Pancreas (tissue), 10 donors: ENCODE measurements at regions not wholly inside any gene's neighbourhood (a gene's known extent, or its start where the extent isn't known, plus 50 kb on each side); places are given as distances from the start of the nearest gene placed in this dataset.

Source experiments
- ATAC-seq, 4 donors: fragments of 200-7000 bp; cut with Tn5 transposase; one replicate each; pipeline versions ENCODE4 v1.8.0 to v1.9.1; 2020; ENCODE audit warnings: mild to moderate bottlenecking in 4 of 4, moderate library complexity in 4 of 4
- DNase-seq, 6 donors: peaks; one replicate each; pipeline ENCODE4 v3.0.0-alpha.2; 2020
- FAIRE-seq: peaks from 2 replicates; lab custom pipeline; 2012; peaks lifted over from hg19 to GRCh38; lab: Jason Lieb, UNC
- H3K27ac ChIP-seq, 4 donors: fragments of 200-600 bp; sonication (generic); 1 replicate in 3 of 4; 2 replicates in 1 of 4; pipeline versions ENCODE4 v1.5.0 to v1.8.0; 2020
- H3K27me3 ChIP-seq, 4 donors: fragments of 200-600 bp; one replicate each; pipeline ENCODE4 v1.8.0; 2021
- H3K36me3 ChIP-seq, 3 donors: fragments of 200-600 bp; sonication (generic) in 1 of 3; one replicate each; pipeline versions ENCODE4 v1.5.0 to v1.8.0; 2020 to 2021
- H3K4me1 ChIP-seq, 3 donors: fragments of 200-600 bp; one replicate each; pipeline ENCODE4 v1.8.0; 2021
- H3K4me3 ChIP-seq, 4 donors: fragments of 200-600 bp; sonication (generic) in 2 of 4; one replicate each; pipeline versions ENCODE4 v1.5.0 to v1.8.0; 2020 to 2021
- H3K9me3 ChIP-seq, 4 donors: fragments of 200-600 bp; one replicate each; pipeline ENCODE4 v1.8.0; 2021
- WGBS, 2 donors: extraction: QIAGEN DNeasy Blood & Tissue Kit; methylation state at CpG; one replicate each; pipeline ENCODE4 v1.1.7; 2013; 5-methylcytosine and 5-hydroxymethylcytosine counted together
- intact Hi-C, 3 donors: fragments of 100-400 bp; cut with DNase I; formaldehyde crosslinking; loops; one replicate each; pipeline versions ENCODE4 v1.11.1 to v1.14.2; 2022
- TF ChIP-seq, protein P1 (sequence below), 4 donors: fragments of 200-600 bp; sonication (generic) in 3 of 4; IDR thresholded peaks; one replicate each; pipeline versions ENCODE4 v1.5.0 to v1.8.0; 2021; ENCODE audit warnings: antibody characterized with exemption in 4 of 4
- donor health status: healthy with polysubstance abuse.
- donor health status: DM: no; HTN: no; CAD: no; lungs with moderate emphysema.
- donor health status: DM: no; HTN: no; CAD: no.
- donor health status: control.
- donor health status: control.
- donor health status: Bipolar disorder and iron deficiency.
- donor health status: DM: yes; HTN: yes; CAD: no.
- donor health status: DM: no; HTN: no; CAD: no.
- donor health status: DM: no; HTN: no; CAD: no.
- donor health status: DM: yes; HTN: yes; CAD: no.

DNA sequence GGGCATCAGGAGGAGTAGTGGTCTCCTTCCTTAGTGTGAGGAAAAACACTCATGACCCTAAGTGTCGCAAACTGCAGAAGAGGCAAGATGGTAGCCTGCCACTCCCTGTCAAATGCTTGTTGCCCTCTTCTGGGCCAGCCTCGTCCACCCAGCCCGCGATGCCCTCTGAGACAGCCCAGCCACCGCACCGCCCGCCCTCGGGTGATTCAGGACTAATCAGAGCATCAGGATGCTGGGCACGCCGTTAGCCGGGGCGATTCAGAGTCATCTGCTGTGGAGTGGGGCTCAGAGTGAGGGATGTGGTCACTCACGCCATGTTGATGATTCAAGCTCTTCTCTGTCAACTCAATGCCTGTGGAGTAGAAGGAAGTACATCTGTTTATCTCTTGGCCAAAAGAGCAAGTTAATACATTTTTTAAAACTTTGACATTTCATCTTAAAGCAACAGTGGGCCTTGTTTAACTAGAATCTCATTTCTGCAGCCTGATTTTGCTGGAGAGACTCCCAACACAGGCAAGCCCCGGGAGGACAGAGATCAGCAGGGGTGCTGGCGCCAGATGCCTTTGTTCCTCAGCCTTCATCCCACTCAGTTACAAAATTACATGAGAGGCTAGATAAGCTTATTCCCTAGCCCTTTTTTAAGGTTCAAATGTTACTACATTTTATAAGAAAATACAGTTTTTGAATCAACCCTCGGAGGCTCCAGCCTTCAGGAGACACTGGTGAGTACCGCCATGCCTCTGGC, 79.0 kb downstream of the TMEM18 start:
- 84 to 90% methylated on average over 17 of the region's 17 CpGs for WGBS, 2 donors
- DNase-seq (peak in 1 of 6 donors; percentile 27), FAIRE-seq (no peak), ATAC-seq (no peak)
- Histone ChIP-seq H3K27me3 (no peaks in the 10 kb centered on the region), H3K4me1 (no peaks in the 10 kb centered on the region), H3K27ac (no peak overlapping the region), H3K4me3 (no peak overlapping the region), H3K36me3 (no peaks in the 10 kb centered on the region), H3K9me3 (no peaks in the 10 kb centered on the region)
- TF ChIP-seq, protein P1, sequence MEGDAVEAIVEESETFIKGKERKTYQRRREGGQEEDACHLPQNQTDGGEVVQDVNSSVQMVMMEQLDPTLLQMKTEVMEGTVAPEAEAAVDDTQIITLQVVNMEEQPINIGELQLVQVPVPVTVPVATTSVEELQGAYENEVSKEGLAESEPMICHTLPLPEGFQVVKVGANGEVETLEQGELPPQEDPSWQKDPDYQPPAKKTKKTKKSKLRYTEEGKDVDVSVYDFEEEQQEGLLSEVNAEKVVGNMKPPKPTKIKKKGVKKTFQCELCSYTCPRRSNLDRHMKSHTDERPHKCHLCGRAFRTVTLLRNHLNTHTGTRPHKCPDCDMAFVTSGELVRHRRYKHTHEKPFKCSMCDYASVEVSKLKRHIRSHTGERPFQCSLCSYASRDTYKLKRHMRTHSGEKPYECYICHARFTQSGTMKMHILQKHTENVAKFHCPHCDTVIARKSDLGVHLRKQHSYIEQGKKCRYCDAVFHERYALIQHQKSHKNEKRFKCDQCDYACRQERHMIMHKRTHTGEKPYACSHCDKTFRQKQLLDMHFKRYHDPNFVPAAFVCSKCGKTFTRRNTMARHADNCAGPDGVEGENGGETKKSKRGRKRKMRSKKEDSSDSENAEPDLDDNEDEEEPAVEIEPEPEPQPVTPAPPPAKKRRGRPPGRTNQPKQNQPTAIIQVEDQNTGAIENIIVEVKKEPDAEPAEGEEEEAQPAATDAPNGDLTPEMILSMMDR (IDR thresholded peaks at IDR 0.05) = no peak
- intact Hi-C loops = no loop called here

DNA sequence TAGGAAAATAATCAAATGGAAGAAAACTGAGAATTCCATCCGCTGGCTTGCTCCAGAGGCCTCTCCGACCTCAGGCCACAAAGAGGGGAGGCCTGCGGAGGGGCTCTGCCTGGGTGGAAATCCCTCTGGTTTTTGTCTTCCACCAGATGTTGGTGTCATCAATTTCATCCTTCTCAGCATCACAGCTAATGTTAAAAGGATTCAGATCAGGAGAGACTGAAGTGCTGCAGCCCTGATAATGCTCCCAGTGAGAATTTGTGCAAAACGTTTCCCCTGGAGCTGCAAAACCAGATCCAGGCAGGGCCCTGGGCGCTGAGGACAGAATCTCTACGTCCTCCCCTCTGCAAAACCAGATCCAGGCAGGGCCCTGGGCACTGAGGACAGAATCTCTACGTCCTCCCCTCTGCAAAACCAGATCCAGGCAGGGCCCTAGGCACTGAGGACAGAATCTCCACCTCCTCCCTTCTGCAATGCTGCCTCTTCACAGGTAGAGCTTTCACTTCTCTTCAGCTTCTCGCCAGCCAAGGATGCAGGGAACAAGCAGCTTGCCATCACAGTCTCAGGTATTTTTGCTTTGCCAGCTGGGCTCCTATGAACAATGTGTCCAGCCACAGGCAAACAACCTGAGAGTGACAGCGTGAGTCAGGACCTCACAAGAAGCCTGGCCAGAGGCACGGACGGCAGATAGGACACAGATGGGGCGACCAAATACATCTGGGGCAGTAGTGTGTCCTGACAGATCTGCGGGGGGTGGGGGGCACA, 81.2 kb downstream of the TMEM18 start:
- TF ChIP-seq, protein P1 (IDR thresholded peaks at IDR 0.05) = no peak
- Histone ChIP-seq H3K36me3 (no peaks in the 10 kb centered on the region), H3K27ac (no peak overlapping the region), H3K27me3 (no peaks in the 10 kb centered on the region), H3K9me3 (no peaks in the 10 kb centered on the region), H3K4me1 (no peaks in the 10 kb centered on the region), H3K4me3 (no peak overlapping the region)
- DNase-seq (no peak), ATAC-seq (no peak), FAIRE-seq (no peak)
- intact Hi-C loops = no loop called here
- 60 to 64% methylated on average over 13 of the region's 13 CpGs for WGBS, 2 donors

DNA sequence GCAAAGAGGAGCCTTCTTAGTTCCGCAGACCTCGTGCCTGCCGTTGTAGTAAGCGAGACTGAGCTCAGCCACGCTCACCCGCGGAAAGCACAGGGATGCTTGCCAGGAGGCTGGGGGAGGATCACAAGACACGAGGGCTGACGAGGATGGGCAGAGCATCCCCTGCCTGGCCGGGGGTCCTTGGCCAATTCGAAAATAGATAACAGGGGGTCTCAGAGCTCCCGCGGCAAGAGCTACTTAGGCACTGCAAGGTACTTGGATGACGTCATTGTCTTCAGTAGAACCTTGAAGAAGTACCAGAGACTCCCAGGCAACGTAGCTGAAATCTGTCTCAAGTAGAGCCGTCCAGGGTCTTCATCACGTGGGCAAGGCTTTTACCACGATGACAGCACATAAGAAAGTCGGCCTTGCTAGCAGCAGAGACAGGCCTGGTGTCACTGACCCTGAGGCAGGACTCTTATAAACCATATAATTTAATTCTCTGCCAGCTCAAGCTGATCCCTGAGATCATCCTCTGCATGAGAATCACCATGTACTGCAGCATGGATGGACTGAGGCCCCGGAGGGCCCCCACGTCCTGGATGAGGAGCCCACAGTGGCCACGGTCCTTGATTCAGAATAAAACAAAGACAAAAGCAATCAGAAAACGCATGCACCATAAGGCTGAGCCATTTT, 81.9 kb downstream of the TMEM18 start:
- H3K27me3 ChIP-seq = no peaks in the 10 kb centered on the region
- H3K4me1 ChIP-seq = no peaks in the 10 kb centered on the region
- no peak for FAIRE-seq
- H3K4me3 ChIP-seq = no peak overlapping the region
- TF ChIP-seq, protein P1 (IDR thresholded peaks at IDR 0.05) = no peak
- WGBS, 2 donors = 69 to 75% methylated on average over 23 of the region's 23 CpGs
- no peak for ATAC-seq
- no peak for DNase-seq
- intact Hi-C loops = no loop called here
- H3K27ac ChIP-seq = no peak overlapping the region
- H3K9me3 ChIP-seq = no peaks in the 10 kb centered on the region
- no peaks in the 10 kb centered on the region for H3K36me3 ChIP-seq

DNA sequence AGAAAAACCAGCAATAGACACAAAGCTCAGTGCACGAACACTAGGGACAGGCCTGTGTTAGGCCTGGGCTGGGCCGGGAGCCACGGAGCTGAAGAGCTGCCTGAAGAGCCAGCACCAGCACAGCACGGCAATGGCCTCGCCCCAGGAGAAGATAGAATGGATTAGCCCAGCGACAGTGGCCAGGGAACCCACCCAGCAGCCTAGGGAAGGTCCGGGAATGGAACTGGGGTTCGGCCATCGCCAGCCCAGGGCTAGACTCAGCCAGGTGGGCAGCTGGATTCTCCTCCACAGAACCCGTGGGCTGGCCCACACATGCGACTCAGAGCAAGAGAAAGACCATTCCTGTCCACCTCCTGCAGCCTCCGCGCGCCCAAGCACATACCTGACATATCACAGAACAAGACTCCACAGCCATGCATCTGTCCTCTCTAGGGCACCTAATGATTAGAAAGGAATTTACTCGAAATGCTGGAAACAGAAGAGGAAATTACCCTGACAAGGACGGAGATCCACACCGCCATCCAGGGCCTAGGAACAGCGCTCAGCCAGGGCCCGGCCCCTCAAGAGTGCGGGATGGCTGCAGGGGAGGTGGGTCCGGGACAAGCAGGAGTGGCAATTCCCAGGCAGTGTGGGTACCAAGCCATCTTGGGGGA, 82.8 kb downstream of the TMEM18 start:
- intact Hi-C loops = no loop called here
- FAIRE-seq (no peak), ATAC-seq (no peak), DNase-seq (no peak)
- H3K9me3 ChIP-seq = no peaks in the 10 kb centered on the region
- no peaks in the 10 kb centered on the region for H3K36me3 ChIP-seq
- H3K27ac ChIP-seq = no peak overlapping the region
- no peak overlapping the region for H3K4me3 ChIP-seq
- H3K4me1 ChIP-seq = no peaks in the 10 kb centered on the region
- H3K27me3 ChIP-seq = no peaks in the 10 kb centered on the region
- TF ChIP-seq, protein P1 (IDR thresholded peaks at IDR 0.05) = no peak
- 86 to 88% methylated on average over 21 of the region's 21 CpGs for WGBS, 2 donors
